Prostate gland (tissue), 2 donors: ENCODE measurements at regions not wholly inside any gene's neighbourhood (a gene's known extent, or its start where the extent isn't known, plus 50 kb on each side); places are given as distances from the start of the nearest gene placed in this dataset.

Experiments used
- DNase-seq: peaks from one replicate; pipeline ENCODE4 v3.0.0-alpha.2; 2019; ENCODE audit warnings: low spot score
- H3K27ac ChIP-seq, 2 donors: fragments of 200-600 bp; sonication (generic); 2 replicates each; pipeline ENCODE4 v1.5.1; 2017 to 2019
- H3K27me3 ChIP-seq: fragments of 200-600 bp; sonication (generic); replicated peaks from 2 replicates; pipeline ENCODE4 v1.5.1; 2019; ENCODE audit not compliant: insufficient read depth
- H3K36me3 ChIP-seq, 2 donors: fragments of 200-600 bp; sonication (generic); 1 replicate in 1 of 2; 2 replicates in 1 of 2; pipeline versions ENCODE4 v1.5.1 to v1.8.1; 2017 to 2019
- H3K4me1 ChIP-seq: fragments of 200-600 bp; sonication (generic); replicated peaks from 2 replicates; pipeline ENCODE4 v1.5.1; 2019
- H3K4me3 ChIP-seq, 2 donors: fragments of 200-600 bp; sonication (generic); 2 replicates each; pipeline ENCODE4 v1.5.1; 2017 to 2019
- H3K9me3 ChIP-seq: fragments of 200-600 bp; sonication (generic); 2 replicates; pipeline ENCODE4 v1.5.1; 2017
- POLR2A ChIP-seq: fragments of 450-650 bp; IDR thresholded peaks from one replicate; pipeline ENCODE4 v1.6.1; 2016; ENCODE audit warnings: antibody characterized with exemption, mild to moderate bottlenecking
- POLR2AphosphoS5 ChIP-seq: sonication (generic); formaldehyde crosslinking; IDR thresholded peaks from one replicate; pipeline ENCODE4 v1.6.1; 2017; ENCODE audit warnings: antibody characterized with exemption
- WGBS: methylation state at CpG from one replicate; pipeline ENCODE4 v1.1.5; 2018; 5-methylcytosine and 5-hydroxymethylcytosine counted together
- intact Hi-C: fragments of 100-400 bp; cut with DNase I; formaldehyde crosslinking; loops from one replicate; pipeline ENCODE4 v1.14.2; 2022
- TF ChIP-seq, protein P1 (sequence below), 4 experiments: fragments of 200-600 bp in 2 of 4; fragments of 450-650 bp in 2 of 4; sonication (generic) in 2 of 4; IDR thresholded peaks; 1 replicate in 3 of 4; 2 replicates in 1 of 4; pipeline ENCODE4 v1.5.1; 2016 to 2019; ENCODE audit warnings: antibody characterized with exemption in 4 of 4, mild to moderate bottlenecking in 2 of 4, moderate library complexity in 2 of 4

GRCh38 chr15:62567501-62567900 lies 402.4 kb upstream of the C2CD4B start:
- Histone ChIP-seq H3K4me3 (no peak overlapping the region), H3K4me1 (no peaks in the 10 kb centered on the region), H3K9me3 (no peaks in the 10 kb centered on the region), H3K27me3 (no peaks in the 10 kb centered on the region), H3K27ac (no peak overlapping the region), H3K36me3 (no peaks in the 10 kb centered on the region)
- intact Hi-C loops, result no loop called here
- TF ChIP-seq, protein P1, sequence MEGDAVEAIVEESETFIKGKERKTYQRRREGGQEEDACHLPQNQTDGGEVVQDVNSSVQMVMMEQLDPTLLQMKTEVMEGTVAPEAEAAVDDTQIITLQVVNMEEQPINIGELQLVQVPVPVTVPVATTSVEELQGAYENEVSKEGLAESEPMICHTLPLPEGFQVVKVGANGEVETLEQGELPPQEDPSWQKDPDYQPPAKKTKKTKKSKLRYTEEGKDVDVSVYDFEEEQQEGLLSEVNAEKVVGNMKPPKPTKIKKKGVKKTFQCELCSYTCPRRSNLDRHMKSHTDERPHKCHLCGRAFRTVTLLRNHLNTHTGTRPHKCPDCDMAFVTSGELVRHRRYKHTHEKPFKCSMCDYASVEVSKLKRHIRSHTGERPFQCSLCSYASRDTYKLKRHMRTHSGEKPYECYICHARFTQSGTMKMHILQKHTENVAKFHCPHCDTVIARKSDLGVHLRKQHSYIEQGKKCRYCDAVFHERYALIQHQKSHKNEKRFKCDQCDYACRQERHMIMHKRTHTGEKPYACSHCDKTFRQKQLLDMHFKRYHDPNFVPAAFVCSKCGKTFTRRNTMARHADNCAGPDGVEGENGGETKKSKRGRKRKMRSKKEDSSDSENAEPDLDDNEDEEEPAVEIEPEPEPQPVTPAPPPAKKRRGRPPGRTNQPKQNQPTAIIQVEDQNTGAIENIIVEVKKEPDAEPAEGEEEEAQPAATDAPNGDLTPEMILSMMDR (IDR thresholded peaks at IDR 0.05), result no peak
- TF ChIP-seq POLR2AphosphoS5, result no peak
- no peak for TF ChIP-seq POLR2A
- DNase-seq, result no peak
- 87% methylated on average over 9 of the region's 9 CpGs for WGBS

GRCh38 chr15:62568004-62568403 lies 402.9 kb upstream of the C2CD4B start:
- TF ChIP-seq POLR2AphosphoS5, result no peak
- WGBS, result 85% methylated on average over 7 of the region's 7 CpGs
- Histone ChIP-seq H3K4me3 (no peak overlapping the region), H3K9me3 (no peaks in the 10 kb centered on the region), H3K36me3 (no peaks in the 10 kb centered on the region), H3K27me3 (no peaks in the 10 kb centered on the region), H3K27ac (no peak overlapping the region), H3K4me1 (no peaks in the 10 kb centered on the region)
- intact Hi-C loops, result no loop called here
- no peak for DNase-seq

- Histone ChIP-seq H3K4me3 (no peak overlapping the region), H3K4me1 (no peaks in the 10 kb centered on the region), H3K36me3 (no peaks in the 10 kb centered on the region), H3K27me3 (no peaks in the 10 kb centered on the region), H3K27ac (no peak overlapping the region), H3K9me3 (no peaks in the 10 kb centered on the region)
- no peak for TF ChIP-seq POLR2A
- TF ChIP-seq, protein P1 (IDR thresholded peaks at IDR 0.05), result no peak
- no peak for TF ChIP-seq POLR2AphosphoS5
- intact Hi-C loops, result no loop called here
- DNase-seq, result no peak
- WGBS, result 97% methylated on average over 6 of the region's 6 CpGs
Measured at GRCh38 chr15:62568702-62569101, 403.6 kb upstream of the C2CD4B start.

DNA sequence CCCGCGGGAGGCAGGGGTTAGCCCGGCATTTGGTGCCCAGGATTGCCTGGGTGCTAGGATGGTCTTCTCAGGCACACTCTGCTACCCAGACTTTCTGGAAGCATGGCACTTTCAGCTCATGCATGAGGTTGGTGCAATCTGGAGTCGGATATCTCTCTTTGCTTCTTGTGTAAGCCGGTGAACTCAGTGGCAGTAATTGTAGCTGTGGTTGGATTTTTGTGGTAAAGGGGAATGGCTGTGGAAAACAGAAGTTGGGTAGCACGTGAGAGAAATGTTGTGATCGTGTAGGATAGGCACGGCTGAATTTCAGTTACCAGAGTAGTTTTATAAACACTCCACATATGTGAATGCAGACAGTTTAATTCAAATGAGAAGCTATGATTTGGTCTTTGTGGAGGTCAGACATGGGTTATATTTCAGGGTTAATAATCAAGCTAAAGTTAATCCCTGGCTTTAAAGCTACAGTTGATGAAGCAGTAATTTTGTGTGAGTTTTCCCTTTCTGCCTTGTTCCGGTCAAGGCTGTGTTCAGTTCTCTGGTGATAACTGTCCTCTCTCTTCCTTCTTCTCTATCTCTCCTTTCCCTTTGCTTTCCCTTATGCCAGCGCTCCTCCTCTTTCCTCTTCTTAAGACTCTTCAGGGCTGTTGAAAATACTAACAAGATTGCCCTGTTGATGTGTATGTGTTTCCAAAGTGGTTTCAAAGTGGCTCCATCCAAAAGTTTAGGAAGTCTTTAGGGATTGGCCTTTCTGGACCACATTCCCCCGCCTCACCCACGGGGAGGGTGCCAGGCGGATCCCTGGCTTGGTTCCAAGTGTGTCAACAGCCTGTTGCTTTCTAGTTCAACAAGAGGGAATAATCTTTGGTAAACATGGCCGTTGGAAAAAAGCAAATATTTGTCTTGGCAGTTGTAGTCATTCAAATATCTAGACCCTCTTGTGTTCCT lies 404.6 kb upstream of the C2CD4B start:
- no peaks in the 10 kb centered on the region for H3K9me3 ChIP-seq
- H3K4me3 ChIP-seq, result no peak overlapping the region
- peak; percentile 79 for DNase-seq
- H3K27ac ChIP-seq, result no peak overlapping the region
- H3K36me3 ChIP-seq, result no peaks in the 10 kb centered on the region
- intact Hi-C loops, result no loop called here
- 63% methylated on average over 14 of the region's 14 CpGs for WGBS
- H3K4me1 ChIP-seq, result no peaks in the 10 kb centered on the region
- no peaks in the 10 kb centered on the region for H3K27me3 ChIP-seq
- TF ChIP-seq POLR2A (no peak), POLR2AphosphoS5 (peak; percentile 88)

DNA sequence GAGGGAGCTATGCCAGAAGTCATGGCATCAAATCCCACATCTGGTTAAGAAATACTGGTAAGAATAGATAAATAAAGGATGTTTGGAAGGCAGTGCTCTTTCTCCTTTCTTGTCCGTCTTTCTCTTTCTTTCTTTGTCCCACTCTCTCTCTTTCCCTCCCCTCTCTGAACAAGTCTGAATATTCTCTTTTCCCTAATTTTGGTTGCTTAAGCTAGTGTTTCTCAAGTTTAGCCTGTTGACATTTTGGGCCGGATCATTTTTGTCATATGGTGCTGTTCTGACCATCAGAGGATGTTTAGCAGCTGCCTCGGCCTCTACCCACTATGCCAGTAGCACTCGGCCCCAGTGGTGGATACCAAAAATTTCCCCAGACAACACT lies 405.3 kb upstream of the C2CD4B start:
- no peak overlapping the region for H3K27ac ChIP-seq
- DNase-seq, result no peak
- H3K4me1 ChIP-seq, result no peaks in the 10 kb centered on the region
- H3K9me3 ChIP-seq, result no peaks in the 10 kb centered on the region
- no peak overlapping the region for H3K4me3 ChIP-seq
- no peaks in the 10 kb centered on the region for H3K36me3 ChIP-seq
- intact Hi-C loops, result no loop called here
- H3K27me3 ChIP-seq, result no peaks in the 10 kb centered on the region
- TF ChIP-seq POLR2AphosphoS5 (no peak), POLR2A (no peak)
- TF ChIP-seq, protein P1 (IDR thresholded peaks at IDR 0.05), result no peak
- 58% methylated on average over 4 of the region's 4 CpGs for WGBS

GRCh38 chr15:62571072-62571471 lies 406.0 kb upstream of the C2CD4B start:
- intact Hi-C loops, result no loop called here
- H3K4me3 ChIP-seq, result no peak overlapping the region
- no peaks in the 10 kb centered on the region for H3K9me3 ChIP-seq
- TF ChIP-seq POLR2AphosphoS5 (no peak), POLR2A (no peak)
- TF ChIP-seq, protein P1 (IDR thresholded peaks at IDR 0.05), result no peak
- no peak for DNase-seq
- 83% methylated on average over 7 of the region's 7 CpGs for WGBS
- no peaks in the 10 kb centered on the region for H3K27me3 ChIP-seq
- no peaks in the 10 kb centered on the region for H3K36me3 ChIP-seq
- H3K4me1 ChIP-seq, result no peaks in the 10 kb centered on the region
- no peak overlapping the region for H3K27ac ChIP-seq
